Vagina (tissue), 2 donors: ENCODE measurements at regions not wholly inside any gene's neighbourhood (a gene's known extent, or its start where the extent isn't known, plus 50 kb on each side); places are given as distances from the start of the nearest gene placed in this dataset.

Experiments used
- POLR2A ChIP-seq, 2 donors: fragments of 450-650 bp; IDR thresholded peaks; one replicate each; pipeline ENCODE4 v1.6.1; 2017; ENCODE audit warnings: antibody characterized with exemption in 2 of 2, mild to moderate bottlenecking in 2 of 2, moderate library complexity in 2 of 2
- TF ChIP-seq, protein P1 (sequence below), 3 experiments: fragments of 450-650 bp in 2 of 3; fragments of 200-600 bp in 1 of 3; sonication (generic) in 1 of 3; IDR thresholded peaks; one replicate each; pipeline ENCODE4 v1.5.1; 2017 to 2019; ENCODE audit warnings: antibody characterized with exemption in 3 of 3, mild to moderate bottlenecking in 2 of 3, moderate library complexity in 2 of 3

DNA sequence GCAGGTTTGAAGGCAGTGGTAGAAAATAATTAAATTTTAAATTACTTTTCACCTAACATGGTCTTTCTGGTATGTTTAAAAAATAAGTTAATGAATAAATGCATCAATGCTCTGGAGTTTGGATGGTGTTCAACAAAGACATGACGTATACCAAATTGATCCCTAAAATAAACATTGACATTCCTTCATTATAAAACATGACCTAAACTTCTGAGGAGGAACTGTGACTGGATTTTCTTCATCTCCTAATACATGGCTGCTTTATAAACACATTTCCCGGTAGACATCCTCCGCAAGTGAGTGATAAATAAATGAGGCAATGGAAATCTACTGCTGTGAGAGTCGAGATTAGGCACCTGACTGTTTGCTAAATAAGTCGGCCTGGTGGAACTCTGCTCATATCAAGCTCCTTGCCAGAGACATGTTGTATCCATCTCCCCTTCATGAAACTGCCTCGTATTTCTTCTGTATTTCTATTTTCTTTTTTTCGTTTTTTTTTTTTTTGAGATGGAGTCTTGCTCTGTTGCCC is 362.3 kb downstream of the RNF144A start:
- TF ChIP-seq, protein P1, sequence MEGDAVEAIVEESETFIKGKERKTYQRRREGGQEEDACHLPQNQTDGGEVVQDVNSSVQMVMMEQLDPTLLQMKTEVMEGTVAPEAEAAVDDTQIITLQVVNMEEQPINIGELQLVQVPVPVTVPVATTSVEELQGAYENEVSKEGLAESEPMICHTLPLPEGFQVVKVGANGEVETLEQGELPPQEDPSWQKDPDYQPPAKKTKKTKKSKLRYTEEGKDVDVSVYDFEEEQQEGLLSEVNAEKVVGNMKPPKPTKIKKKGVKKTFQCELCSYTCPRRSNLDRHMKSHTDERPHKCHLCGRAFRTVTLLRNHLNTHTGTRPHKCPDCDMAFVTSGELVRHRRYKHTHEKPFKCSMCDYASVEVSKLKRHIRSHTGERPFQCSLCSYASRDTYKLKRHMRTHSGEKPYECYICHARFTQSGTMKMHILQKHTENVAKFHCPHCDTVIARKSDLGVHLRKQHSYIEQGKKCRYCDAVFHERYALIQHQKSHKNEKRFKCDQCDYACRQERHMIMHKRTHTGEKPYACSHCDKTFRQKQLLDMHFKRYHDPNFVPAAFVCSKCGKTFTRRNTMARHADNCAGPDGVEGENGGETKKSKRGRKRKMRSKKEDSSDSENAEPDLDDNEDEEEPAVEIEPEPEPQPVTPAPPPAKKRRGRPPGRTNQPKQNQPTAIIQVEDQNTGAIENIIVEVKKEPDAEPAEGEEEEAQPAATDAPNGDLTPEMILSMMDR (IDR thresholded peaks at IDR 0.05) = no peak
- no peak for TF ChIP-seq POLR2A (IDR thresholded peaks at IDR 0.05)
